Midbrain (tissue), 1 donor: ENCODE measurements at regions not wholly inside any gene's neighbourhood (a gene's known extent, or its start where the extent isn't known, plus 50 kb on each side); places are given as distances from the start of the nearest gene placed in this dataset.
"Not testable (repeated sequence)": the region's sequence is repeated elsewhere in the genome, so short reads cannot be mapped to it uniquely, and the experiment has no call there.

Source experiments
- DNase-seq: peaks from one replicate; lab custom pipeline; 2025; lab: John Stamatoyannopoulos, UW

DNA sequence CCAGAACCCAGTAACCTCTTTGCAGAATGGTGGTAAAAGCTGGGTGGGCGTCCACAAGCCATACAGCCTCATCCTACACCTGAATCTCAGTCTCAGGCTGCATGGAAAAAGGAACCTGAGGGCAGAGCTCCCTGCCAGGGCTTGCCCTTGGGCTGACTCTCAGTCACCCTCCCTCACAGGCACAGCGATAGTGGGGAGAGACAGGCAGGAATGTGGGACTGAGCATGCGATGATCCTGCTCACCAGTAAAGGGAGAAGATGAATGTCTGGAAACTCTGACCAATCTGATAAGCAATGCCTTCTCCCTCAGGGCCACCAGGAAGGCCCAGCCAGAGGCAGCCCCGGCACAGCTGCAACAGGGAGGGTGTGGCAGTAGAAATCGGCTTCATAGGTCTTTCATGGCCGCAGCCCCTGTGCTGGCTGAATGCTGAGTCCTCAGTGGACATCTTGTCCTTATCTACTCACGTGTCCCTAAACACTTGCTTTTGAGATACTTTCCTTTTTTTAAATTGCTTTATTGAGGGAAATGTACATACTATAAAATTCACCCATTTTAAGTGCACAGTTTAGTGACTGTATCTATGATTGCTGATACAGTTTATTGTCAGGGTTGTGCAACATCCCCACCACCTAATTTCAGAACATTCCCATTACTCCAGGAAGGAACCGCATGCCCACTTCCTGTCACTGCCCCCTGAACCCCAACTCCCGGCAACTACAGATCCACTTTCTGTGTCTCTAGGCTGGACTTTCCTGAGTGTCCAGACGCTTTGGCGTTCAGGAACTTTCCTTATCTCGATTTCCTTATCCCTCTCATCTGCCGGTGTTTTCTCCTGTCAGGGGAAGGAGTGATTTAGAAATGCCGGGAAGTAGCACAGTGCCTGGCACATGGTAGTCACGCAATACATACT, 258.1 kb downstream of the PCNX1 start:
- DNase-seq, result no peak

- peak; percentile 36 for DNase-seq
Observed at GRCh38 chr14:71166180-71166837, 259.1 kb downstream of the PCNX1 start.

DNA sequence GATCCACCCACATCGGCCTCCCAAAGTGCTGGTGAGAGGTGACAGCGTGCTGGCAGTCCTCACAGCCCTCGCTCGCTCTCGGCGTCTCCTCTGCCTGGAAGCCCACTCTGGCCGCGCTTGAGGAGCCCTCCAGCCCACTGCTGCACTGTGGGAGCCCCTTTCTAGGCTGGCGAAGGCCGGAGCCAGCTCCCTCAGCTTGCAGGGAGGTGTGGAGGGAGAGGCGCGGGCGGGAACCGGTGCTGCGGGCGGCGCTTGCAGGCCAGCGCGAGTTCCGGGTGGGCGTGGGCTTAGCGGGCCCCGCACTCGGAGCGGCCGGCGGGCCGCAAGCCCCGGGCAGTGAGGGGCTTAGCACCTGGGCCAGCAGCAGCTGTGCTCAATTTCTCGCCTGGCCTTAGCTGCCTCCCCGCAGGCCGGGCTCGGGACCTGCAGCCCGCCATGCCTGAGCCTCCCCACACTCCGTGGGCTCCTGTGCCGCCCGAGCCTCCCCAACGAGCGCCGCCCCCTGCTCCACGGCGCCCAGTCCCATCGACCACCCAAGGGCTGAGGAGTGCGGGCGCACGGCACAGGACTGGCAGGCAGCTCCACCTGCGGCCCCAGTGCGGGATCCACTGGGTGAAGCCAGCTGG, 260.2 kb downstream of the PCNX1 start:
- DNase-seq, result not testable (repeated sequence)

- not testable (repeated sequence) for DNase-seq
Observed at GRCh38 chr14:71168161-71168560, 260.9 kb downstream of the PCNX1 start.

DNA sequence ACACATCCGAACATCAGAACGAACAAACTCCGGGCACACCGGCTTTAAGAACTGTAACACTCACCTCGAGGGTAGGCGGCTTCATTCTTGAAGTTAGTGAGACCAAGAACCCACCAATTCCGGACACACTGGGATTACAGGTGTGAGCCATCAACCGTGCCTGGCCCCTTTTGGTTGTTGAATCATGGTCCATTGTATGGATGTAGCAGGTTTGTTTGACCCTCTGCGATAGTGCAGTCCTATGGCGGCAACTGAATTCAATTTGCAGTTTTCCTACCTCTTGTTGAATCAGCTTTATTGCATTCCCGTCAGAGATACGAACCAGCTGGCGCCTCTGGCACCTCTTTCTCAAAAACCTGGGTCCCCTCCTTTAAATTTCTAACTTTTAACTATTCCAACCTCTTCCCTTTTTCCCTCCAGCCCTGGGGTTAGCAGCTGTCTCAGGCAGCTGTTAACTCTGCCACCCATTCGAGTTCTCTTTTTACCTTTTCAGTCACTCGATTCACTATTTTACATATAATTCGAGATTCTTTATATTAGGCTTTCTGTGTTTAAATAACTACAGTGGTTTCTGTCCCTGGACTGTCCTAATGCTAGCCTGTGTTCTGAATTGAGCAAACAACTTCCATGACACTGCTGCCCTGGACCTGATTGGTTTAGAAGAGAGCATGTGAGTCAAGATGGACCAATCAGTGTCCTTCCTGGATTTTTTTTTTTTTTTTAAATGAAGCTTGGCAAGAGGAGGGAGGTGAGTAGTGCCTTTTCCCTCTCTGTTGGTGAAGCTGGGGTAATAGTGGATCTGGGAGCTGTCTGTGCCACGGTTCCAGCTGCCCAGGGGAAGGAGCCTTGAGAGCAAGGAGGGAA, 261.5 kb downstream of the PCNX1 start:
- DNase-seq, result no peak

- no peak for DNase-seq
Observed at GRCh38 chr14:71169861-71170260, 262.6 kb downstream of the PCNX1 start.

GRCh38 chr14:71175491-71175890, 268.2 kb downstream of the PCNX1 start:
- DNase-seq, result no peak

GRCh38 chr14:71179066-71179465, 271.8 kb downstream of the PCNX1 start:
- no peak for DNase-seq

DNA sequence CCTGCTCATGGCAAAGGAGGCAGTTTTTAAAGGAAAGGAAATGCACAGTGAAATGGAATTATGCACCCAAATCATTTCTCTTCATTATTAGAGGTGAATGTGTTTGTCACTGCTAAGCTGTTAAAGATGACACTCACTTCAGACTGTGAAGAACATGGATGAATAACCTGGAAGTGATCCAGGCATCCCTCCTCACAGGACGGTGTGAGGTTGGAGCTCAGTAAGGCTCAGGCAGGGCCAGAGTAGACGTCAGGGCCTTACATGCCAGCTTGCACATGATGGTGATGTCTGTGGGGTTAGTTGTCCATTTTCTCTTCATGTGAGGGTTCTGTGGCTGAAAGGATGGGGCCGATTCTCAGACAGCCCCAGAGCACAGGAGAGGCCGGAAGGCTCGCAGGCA, 273.1 kb downstream of the PCNX1 start:
- DNase-seq, result no peak

GRCh38 chr14:71181215-71182003, 274.1 kb downstream of the PCNX1 start:
- no peak for DNase-seq

GRCh38 chr14:71183876-71184689, 276.8 kb downstream of the PCNX1 start:
- DNase-seq, result no peak

- DNase-seq, result no peak
Observed at GRCh38 chr14:71185637-71186036, 278.4 kb downstream of the PCNX1 start.

GRCh38 chr14:71187633-71188356, 280.5 kb downstream of the PCNX1 start:
- DNase-seq, result no peak

DNA sequence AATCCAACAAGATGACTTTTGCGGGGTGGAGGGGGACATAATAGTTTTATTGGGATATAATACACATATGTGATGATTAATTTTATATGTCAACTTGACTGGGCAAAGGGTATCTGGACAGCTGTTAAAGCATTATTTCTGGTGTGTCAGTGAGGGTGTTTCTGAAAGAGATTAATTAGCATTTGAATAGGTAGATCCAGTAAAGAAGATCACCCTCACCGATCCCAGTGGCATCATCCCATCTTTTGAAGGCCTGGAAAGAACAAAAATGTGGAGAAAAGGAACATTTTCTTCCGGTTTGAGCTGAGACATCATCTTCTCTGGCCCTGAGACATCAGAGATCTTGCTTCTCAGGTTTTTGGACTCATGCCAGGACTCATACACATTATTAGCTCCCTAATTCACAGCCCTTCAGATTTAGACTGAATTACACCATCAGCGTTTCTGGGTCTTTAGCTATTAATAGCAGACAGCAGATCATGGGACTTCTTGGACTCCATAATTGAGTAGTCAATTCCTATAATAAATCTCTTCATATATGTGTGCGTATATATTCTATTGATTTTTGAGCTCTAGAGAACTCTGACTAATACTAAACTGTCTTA, 283.6 kb downstream of the PCNX1 start:
- no peak for DNase-seq

DNA sequence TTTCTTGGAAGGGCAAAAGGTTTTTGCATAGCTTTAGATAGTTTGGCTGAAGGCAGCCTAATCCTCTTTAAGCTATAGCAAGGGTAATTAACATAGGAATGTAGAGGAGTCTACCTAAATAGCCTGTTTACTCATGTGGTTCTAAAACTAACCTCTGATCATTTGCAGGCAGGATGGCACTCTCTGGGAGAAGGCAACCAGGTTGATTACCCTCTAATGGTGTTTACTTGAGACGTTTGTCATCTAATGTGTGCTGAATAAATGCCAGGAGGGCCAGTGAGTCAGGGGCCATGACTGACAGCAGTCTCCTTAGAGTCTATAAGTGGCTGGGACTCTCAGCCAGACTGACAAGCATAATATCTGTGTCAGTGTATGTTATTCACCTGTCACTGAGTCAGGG, 286.4 kb downstream of the PCNX1 start:
- no peak for DNase-seq

- no peak for DNase-seq
Observed at GRCh38 chr14:71194251-71194650, 287.0 kb downstream of the PCNX1 start.

- DNase-seq, result no peak
Observed at GRCh38 chr14:71196921-71197320, 289.7 kb downstream of the PCNX1 start.

DNA sequence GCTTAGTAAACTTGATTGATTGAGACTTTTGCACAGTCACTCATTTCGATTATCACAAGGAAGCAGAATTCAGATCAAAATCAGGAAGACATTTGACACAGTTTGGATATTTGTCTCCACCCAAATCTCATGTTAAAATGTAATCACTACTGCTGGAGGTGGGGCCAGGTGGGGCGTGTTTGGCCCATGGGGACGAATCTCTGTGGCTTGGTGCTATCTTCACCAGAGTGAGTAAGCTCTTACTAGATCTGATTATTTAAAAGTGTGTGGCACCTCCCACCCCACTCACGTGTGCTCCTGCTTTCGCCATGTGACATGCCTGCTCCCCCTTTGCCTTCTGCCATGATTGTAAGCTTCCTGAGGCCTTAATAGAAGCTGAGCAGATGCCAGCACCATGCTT, 291.4 kb downstream of the PCNX1 start:
- no peak for DNase-seq

DNA sequence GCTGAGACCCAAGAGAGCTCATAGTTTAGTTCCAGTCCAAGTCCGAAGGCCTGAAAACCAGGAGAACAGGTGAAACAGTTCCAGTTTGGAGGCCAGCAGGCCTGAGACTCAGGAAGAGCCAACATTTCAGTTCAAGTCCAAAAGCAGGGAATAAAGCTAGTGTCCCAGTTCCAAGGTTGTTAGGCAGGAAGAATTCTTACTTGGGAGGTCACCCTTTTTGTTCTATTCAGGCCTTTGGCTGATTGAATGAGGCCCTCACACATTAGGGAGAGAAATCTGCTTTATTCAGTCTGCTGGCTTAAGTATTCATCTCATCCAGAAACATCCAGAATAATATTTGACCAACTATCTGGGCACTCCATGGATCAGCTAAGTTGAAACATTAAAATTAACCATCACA, 294.6 kb downstream of the PCNX1 start:
- no peak for DNase-seq
